ENCODE measurements at regions not wholly inside any gene's neighbourhood (a gene's known extent, or its start where the extent isn't known, plus 50 kb on each side); places are given as distances from the start of the nearest gene placed in this dataset.

- DNase-seq (no peak), ATAC-seq (ENCODE audit: low read depth) (no peak)
- H3K27ac Mint-ChIP-seq, result no peak overlapping the region
- no peaks in the 10 kb centered on the region for H3K36me3 Mint-ChIP-seq
- H3K4me3 Mint-ChIP-seq, result no peak overlapping the region
- H3K9me3 Mint-ChIP-seq, result peaks cover 13% of the 10 kb centered on the region
- no peaks in the 10 kb centered on the region for H3K27me3 Mint-ChIP-seq
- H3K4me1 Mint-ChIP-seq, result no peaks in the 10 kb centered on the region
- POLR2A ChIA-PET, result no interaction called here
Observed at GRCh38 chr5:30809933-30810332, 383.6 kb upstream of the CDH6 start.

- ATAC-seq (ENCODE audit: low read depth) (no peak), DNase-seq (no peak)
- POLR2A ChIA-PET, result no interaction called here
- no peaks in the 10 kb centered on the region for H3K4me1 Mint-ChIP-seq
- no peak overlapping the region for H3K27ac Mint-ChIP-seq
- H3K36me3 Mint-ChIP-seq, result no peaks in the 10 kb centered on the region
- H3K27me3 Mint-ChIP-seq, result no peaks in the 10 kb centered on the region
- H3K4me3 Mint-ChIP-seq, result no peak overlapping the region
- H3K9me3 Mint-ChIP-seq, result peaks cover 11% of the 10 kb centered on the region
Observed at GRCh38 chr5:30808996-30809395, 384.5 kb upstream of the CDH6 start.

GRCh38 chr5:30804739-30805505 lies 388.6 kb upstream of the CDH6 start:
- DNase-seq (no peak), ATAC-seq (ENCODE audit: low read depth) (no peak)
- no peak overlapping the region for H3K4me3 Mint-ChIP-seq
- H3K27me3 Mint-ChIP-seq, result no peaks in the 10 kb centered on the region
- POLR2A ChIA-PET, result no interaction called here
- no peak overlapping the region for H3K27ac Mint-ChIP-seq
- no peaks in the 10 kb centered on the region for H3K36me3 Mint-ChIP-seq
- H3K9me3 Mint-ChIP-seq, result peaks cover 8% of the 10 kb centered on the region
- no peaks in the 10 kb centered on the region for H3K4me1 Mint-ChIP-seq

GRCh38 chr5:30802961-30803705 lies 390.4 kb upstream of the CDH6 start:
- Mint-ChIP-seq H3K36me3 (no peaks in the 10 kb centered on the region), H3K27ac (no peak overlapping the region)

GRCh38 chr5:30781643-30782042 lies 411.8 kb upstream of the CDH6 start:
- Mint-ChIP-seq H3K9me3 (peaks cover 7% of the 10 kb centered on the region), H3K36me3 (no peaks in the 10 kb centered on the region), H3K4me3 (no peak overlapping the region), H3K27me3 (no peaks in the 10 kb centered on the region), H3K27ac (no peak overlapping the region), H3K4me1 (no peaks in the 10 kb centered on the region)
- ATAC-seq (ENCODE audit: low read depth) (no peak), DNase-seq (no peak)
- POLR2A ChIA-PET, result no interaction called here

More at GRCh38 chr5:30802961-30803705, 390.4 kb upstream of the CDH6 start:
- no peak for ATAC-seq (ENCODE audit: low read depth)
- POLR2A ChIA-PET, result no interaction called here
- no peak for DNase-seq
- H3K27me3 Mint-ChIP-seq, result no peaks in the 10 kb centered on the region
- H3K4me1 Mint-ChIP-seq, result no peaks in the 10 kb centered on the region
- peaks cover 6% of the 10 kb centered on the region for H3K9me3 Mint-ChIP-seq
- H3K4me3 Mint-ChIP-seq, result no peak overlapping the region

GRCh38 chr5:30768056-30768690 lies 425.3 kb upstream of the CDH6 start:
- ATAC-seq (ENCODE audit: low read depth), result no peak
- no peaks in the 10 kb centered on the region for H3K27me3 Mint-ChIP-seq
- POLR2A ChIA-PET, result no interaction called here
- no peaks in the 10 kb centered on the region for H3K9me3 Mint-ChIP-seq
- H3K4me3 Mint-ChIP-seq, result no peak overlapping the region
- no peaks in the 10 kb centered on the region for H3K4me1 Mint-ChIP-seq
- no peaks in the 10 kb centered on the region for H3K36me3 Mint-ChIP-seq
- no peak overlapping the region for H3K27ac Mint-ChIP-seq
- no peak for DNase-seq

GRCh38 chr5:30765706-30766105 lies 427.8 kb upstream of the CDH6 start:
- Mint-ChIP-seq H3K9me3 (peaks cover 4% of the 10 kb centered on the region), H3K4me3 (no peak overlapping the region), H3K36me3 (no peaks in the 10 kb centered on the region), H3K27ac (no peak overlapping the region), H3K27me3 (no peaks in the 10 kb centered on the region), H3K4me1 (no peaks in the 10 kb centered on the region)
- DNase-seq, result no peak
- POLR2A ChIA-PET, result no interaction called here
- no peak for ATAC-seq (ENCODE audit: low read depth)

- Mint-ChIP-seq H3K4me1 (no peaks in the 10 kb centered on the region), H3K9me3 (peaks cover 4% of the 10 kb centered on the region), H3K27ac (no peak overlapping the region), H3K4me3 (no peak overlapping the region), H3K36me3 (no peaks in the 10 kb centered on the region), H3K27me3 (no peaks in the 10 kb centered on the region)
- no peak for ATAC-seq (ENCODE audit: low read depth)
- POLR2A ChIA-PET, result no interaction called here
- no peak for DNase-seq
Observed at GRCh38 chr5:30765227-30765626, 428.3 kb upstream of the CDH6 start.

GRCh38 chr5:30764704-30765103 lies 428.8 kb upstream of the CDH6 start:
- Mint-ChIP-seq H3K9me3 (peaks cover 4% of the 10 kb centered on the region), H3K27me3 (no peaks in the 10 kb centered on the region), H3K4me3 (no peak overlapping the region), H3K36me3 (no peaks in the 10 kb centered on the region), H3K4me1 (no peaks in the 10 kb centered on the region), H3K27ac (no peak overlapping the region)
- DNase-seq (no peak), ATAC-seq (ENCODE audit: low read depth) (no peak)
- POLR2A ChIA-PET, result no interaction called here

- ATAC-seq (ENCODE audit: low read depth) (no peak), DNase-seq (no peak)
- Mint-ChIP-seq H3K36me3 (no peaks in the 10 kb centered on the region), H3K4me3 (no peak overlapping the region), H3K27ac (no peak overlapping the region), H3K27me3 (no peaks in the 10 kb centered on the region), H3K9me3 (peaks cover 4% of the 10 kb centered on the region), H3K4me1 (no peaks in the 10 kb centered on the region)
- POLR2A ChIA-PET, result no interaction called here
Observed at GRCh38 chr5:30759731-30760130, 433.8 kb upstream of the CDH6 start.

GRCh38 chr5:30752015-30752414 lies 441.5 kb upstream of the CDH6 start:
- no peak overlapping the region for H3K4me3 Mint-ChIP-seq
- peaks cover 3% of the 10 kb centered on the region for H3K9me3 Mint-ChIP-seq
- H3K27me3 Mint-ChIP-seq, result no peaks in the 10 kb centered on the region
- H3K27ac Mint-ChIP-seq, result no peak overlapping the region
- POLR2A ChIA-PET, result no interaction called here
- H3K4me1 Mint-ChIP-seq, result no peaks in the 10 kb centered on the region
- DNase-seq (no peak), ATAC-seq (ENCODE audit: low read depth) (no peak)
- H3K36me3 Mint-ChIP-seq, result no peaks in the 10 kb centered on the region

GRCh38 chr5:30749971-30750370 lies 443.5 kb upstream of the CDH6 start:
- H3K36me3 Mint-ChIP-seq, result no peaks in the 10 kb centered on the region
- ATAC-seq (ENCODE audit: low read depth) (no peak), DNase-seq (no peak)
- no peak overlapping the region for H3K27ac Mint-ChIP-seq
- POLR2A ChIA-PET, result no interaction called here
- peaks cover 3% of the 10 kb centered on the region for H3K9me3 Mint-ChIP-seq
- no peaks in the 10 kb centered on the region for H3K27me3 Mint-ChIP-seq
- H3K4me3 Mint-ChIP-seq, result no peak overlapping the region
- H3K4me1 Mint-ChIP-seq, result no peaks in the 10 kb centered on the region

GRCh38 chr5:30747412-30747811 lies 446.1 kb upstream of the CDH6 start:
- H3K36me3 Mint-ChIP-seq, result no peaks in the 10 kb centered on the region
- no peaks in the 10 kb centered on the region for H3K4me1 Mint-ChIP-seq

GRCh38 chr5:30736669-30737068 lies 456.8 kb upstream of the CDH6 start:
- DNase-seq (no peak), ATAC-seq (ENCODE audit: low read depth) (no peak)
- Mint-ChIP-seq H3K4me1 (no peaks in the 10 kb centered on the region), H3K27ac (no peak overlapping the region), H3K27me3 (no peaks in the 10 kb centered on the region), H3K9me3 (peaks cover 3% of the 10 kb centered on the region), H3K4me3 (no peak overlapping the region), H3K36me3 (no peaks in the 10 kb centered on the region)
- POLR2A ChIA-PET, result no interaction called here

More at GRCh38 chr5:30747412-30747811, 446.1 kb upstream of the CDH6 start:
- Mint-ChIP-seq H3K9me3 (peaks cover 4% of the 10 kb centered on the region), H3K27me3 (no peaks in the 10 kb centered on the region), H3K4me3 (no peak overlapping the region), H3K27ac (no peak overlapping the region)
- DNase-seq (no peak), ATAC-seq (ENCODE audit: low read depth) (no peak)
- POLR2A ChIA-PET, result no interaction called here

Measured in activated naive CD8-positive, alpha-beta T cell treated with anti-CD3 and anti-CD28 coated beads, Interleukin-2, amount 10 ng/mL, durations not matched to agents 7 days and 5 days (primary cell).